Activated CD8-positive, alpha-beta memory T cell treated with anti-CD3 and anti-CD28 coated beads for 48 hours (primary cell): ENCODE measurements at regions not wholly inside any gene's neighbourhood (a gene's known extent, or its start where the extent isn't known, plus 50 kb on each side); places are given as distances from the start of the nearest gene placed in this dataset.

Experiments used
- DNase-seq, 3 experiments: peaks; one replicate each; pipeline ENCODE4 v3.0.0-alpha.2; 2020; ENCODE audit warnings: low read depth in 2 of 3, low spot score in 2 of 3

DNA sequence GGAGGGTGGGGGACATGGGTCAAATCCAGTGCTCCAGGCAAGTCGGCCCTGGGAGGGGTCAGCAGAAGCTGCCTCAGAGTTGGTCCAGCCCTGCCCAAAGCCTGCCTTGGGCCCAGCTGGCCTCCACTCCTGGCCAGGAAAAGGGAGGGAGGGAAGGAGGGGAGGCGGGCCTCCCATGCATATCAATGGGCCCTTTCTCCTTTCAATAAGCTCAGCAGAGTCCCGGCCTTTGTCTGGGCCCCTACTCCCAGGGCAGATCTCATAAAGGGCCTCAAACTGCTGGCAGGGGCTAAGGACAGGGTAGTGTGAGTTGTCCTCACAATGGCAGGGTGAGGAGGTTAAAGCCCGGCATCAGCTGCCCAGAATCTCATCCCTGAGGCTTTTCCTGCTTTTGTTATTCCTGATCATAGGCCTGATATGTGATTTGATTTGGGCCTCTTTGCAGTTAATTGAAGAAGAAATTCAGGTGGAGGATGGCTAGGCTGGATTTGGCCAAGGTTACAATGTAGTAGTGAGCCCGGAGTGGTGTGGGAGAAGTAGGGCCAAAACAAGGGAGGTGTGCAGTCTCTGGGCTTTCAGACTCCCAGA, 121.1 kb upstream of the ATP6AP2 start:
- no peak for DNase-seq

DNA sequence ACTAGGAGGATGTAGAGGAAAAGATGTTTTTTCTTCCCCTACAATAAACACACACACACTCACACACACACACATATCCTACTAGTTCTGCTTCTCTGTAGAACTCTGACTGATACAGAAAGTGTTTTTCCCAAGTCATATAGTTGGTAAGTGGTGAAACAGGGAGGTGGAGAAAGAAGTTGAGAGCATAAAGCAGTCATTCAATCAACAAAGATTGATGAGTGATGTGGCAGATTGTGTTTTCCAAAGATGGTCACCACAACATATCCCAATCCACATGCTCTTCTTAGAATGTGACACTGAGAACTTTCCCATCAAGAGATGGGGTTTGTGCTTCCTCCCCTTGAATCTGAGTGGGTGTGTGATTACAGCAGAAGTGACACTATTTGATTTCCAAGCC, 123.4 kb upstream of the ATP6AP2 start:
- DNase-seq = no peak

DNA sequence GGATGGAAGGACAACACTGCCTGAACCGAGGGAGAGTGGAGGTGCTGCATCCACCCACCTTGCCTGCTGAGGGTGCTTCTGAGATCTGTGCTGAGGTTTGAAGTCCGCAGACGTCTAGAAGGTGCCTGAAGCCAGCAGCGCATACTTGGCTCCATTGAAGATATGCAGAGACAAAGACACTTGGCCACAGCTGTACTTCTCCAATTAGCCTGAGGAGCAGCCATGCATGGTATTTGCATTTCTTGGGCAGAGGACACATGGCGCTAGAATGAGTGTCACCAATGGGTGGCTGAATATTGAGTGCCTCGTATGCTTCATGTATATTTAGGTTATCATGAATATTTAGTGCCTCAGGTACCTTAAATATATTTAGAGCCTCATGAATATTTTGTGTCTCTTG, 128.7 kb upstream of the ATP6AP2 start:
- no peak for DNase-seq

DNA sequence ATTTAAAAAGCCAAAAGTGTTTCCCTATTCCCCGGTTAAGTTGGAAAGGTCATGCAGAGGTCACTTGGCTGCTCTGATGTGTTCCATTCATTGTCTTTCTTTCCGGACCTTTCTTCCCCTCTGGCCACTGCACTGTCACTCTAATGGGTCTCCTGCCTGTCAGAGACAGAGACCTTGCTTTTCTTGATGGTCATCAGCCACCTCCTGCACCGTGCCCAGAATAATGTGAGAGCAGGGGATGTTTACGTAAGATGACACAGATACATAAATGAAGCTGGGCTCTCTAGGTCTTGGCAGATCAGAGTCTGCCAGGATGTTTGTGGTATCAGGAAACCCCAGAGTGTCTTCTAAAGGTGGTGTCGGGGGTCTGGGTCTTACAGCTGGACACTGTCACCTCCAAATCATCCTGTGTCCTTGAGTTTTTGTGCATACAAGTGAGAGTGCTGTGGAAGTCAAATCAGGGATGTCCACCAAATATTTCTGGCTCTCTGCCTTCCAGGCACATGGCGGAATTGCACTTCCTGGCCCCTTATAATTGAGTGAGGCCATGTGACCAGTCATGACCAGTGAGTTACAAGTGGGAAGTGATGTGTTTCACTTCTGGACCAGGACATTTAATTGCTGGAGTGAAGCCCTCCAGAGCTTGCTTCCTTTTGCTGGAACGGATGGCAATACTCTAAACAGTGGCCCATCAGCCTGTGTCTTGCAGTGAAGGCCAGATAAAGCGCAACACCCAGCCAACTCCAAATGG, 130.6 kb upstream of the ATP6AP2 start:
- DNase-seq = no peak

DNA sequence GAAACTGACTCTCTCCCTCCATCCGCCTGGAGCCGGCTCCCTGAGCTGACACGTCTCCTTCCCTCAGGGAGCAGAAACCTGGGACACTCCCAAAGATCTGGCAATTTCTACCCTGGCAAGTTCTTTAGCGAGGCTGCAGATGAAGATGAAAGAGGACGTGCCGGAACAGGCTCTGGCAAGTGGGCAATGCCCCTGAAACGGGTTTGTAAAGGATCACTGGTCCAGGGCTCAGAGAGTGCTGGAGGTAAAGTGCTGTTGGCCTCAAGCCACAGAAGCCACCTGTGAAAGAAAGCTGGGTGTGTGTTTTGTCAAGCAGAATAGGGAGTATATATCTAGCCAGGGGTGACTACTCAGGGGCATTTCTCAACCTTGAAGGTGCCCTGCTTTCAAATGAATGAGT, 131.4 kb upstream of the ATP6AP2 start:
- DNase-seq = no peak

DNA sequence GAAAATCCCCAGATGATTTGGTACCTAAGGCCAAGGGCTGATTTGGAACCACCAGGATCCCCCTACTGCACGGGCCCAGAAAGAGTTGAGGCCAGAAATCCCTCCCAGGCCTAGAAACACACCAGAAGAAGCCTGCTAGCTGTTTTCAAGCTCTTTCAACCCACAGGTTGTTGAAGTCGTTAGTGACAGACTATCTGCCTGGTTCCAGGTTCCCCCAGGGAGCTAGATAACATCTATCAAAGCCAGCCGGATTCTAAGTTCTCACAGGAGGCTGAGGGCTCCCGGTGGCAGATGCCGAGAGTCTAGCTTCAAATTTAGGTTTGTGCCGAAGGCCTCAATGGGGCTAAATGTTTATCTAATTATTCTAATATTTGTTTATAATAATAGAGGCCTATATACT, 132.0 kb upstream of the ATP6AP2 start:
- DNase-seq = no peak

DNA sequence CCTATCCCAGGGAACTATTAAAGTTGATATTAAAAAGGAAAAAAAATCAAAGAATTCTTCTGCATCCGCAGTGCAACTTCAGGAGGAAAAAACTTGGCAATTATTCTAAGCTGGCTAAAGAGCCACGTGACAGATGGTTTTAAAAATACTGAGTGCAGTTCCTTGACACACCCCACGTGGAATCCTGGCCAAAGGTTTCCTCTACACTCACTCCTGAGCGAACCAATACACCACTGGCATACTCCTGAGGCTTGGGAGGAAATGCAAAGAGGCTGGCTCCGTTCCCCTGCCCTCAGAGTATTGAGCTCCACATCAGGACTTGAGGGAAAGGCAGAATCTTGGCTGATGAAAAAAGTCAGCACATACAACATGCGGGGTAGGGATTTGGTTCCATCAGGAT, 133.8 kb upstream of the ATP6AP2 start:
- DNase-seq = no peak

DNA sequence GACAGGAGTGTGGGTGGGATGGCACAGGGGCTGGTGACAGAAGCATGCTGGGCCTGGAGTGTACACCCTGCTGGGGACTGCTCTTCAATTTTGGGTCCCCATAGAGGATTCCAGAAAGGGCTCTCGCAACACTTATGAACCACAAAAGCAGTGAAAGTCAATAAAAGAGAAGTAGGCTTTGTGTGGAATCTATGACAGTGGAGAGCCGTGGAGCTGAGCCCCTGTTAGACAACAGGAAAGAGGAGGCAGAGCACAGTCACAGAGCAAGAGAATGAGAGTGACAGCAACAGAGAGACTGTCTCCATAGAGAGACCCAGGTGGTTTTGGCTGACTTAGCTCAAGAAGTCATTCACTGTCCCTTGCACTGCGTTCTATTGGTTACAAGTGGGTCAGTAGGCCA, 135.1 kb upstream of the ATP6AP2 start:
- no peak for DNase-seq

DNA sequence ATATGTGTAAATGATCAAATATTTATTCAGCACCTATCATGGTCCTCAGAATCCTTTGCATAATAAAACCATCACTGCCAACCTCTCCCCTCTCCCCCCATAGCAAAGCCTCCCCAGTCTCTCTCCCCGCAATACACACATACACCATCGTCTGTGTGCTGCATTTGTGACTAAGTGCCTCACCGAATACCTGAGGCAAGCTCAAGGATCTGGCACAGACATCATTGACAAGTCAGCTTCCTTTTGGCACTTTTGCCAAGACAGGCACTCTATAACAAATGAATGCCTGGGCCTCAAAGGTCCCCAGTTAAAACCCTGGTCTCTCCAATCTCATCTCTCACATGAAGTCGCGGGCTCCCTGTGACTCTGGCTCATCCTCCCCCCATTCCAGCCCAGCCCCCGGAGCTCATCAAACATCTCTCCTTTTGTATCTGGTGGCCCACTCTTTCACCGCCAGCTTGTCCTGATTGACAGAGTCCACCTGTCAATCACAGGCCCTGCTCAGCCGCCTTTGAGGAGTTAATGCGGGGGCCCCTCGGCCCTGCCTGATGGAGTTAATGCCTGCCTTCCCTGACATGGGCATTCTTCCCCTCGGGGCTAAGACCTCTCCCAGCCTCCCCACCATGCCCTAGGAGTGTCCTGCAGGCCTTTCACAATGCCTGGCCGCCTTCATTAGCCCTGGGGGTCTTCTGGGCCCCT, 135.8 kb upstream of the ATP6AP2 start:
- DNase-seq = no peak

DNA sequence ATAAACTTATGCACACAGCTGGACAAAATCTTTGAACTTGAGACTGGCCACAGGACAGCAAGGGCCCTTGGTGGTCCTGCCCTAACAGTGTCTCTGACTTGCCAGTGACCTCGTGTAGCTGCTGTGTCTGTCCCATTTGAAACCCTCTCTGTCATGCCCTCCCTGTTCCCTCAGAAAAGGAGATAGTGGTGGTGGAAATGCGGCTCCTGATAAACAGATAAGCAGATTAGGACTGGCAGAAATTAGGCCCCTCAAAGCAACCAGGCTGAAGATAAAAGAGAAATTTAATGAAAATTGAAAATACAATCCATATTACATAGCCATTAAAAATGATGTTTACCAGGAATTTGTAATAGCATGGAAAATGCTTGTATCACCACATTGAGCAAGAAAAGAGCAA, 136.6 kb upstream of the ATP6AP2 start:
- DNase-seq = no peak

DNA sequence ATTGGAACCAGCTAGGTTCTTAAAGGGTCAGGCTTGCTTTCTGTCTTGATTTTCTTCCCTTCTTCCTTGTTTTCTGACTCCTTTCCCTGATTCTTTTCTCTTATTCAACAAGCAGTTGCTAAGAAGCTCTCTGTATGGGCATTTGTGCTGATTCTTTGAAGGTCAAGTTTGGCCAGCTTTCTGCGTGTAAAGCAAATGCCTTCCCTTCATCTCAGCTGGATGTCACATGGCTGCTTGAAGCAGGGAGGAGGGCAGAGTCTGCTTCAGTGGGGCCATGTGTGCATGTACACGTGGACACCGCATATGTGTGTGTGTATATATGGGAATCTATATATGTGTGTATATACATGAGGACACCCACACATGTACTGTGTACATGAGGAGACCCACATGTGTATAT, 139.9 kb upstream of the ATP6AP2 start:
- no peak for DNase-seq

DNA sequence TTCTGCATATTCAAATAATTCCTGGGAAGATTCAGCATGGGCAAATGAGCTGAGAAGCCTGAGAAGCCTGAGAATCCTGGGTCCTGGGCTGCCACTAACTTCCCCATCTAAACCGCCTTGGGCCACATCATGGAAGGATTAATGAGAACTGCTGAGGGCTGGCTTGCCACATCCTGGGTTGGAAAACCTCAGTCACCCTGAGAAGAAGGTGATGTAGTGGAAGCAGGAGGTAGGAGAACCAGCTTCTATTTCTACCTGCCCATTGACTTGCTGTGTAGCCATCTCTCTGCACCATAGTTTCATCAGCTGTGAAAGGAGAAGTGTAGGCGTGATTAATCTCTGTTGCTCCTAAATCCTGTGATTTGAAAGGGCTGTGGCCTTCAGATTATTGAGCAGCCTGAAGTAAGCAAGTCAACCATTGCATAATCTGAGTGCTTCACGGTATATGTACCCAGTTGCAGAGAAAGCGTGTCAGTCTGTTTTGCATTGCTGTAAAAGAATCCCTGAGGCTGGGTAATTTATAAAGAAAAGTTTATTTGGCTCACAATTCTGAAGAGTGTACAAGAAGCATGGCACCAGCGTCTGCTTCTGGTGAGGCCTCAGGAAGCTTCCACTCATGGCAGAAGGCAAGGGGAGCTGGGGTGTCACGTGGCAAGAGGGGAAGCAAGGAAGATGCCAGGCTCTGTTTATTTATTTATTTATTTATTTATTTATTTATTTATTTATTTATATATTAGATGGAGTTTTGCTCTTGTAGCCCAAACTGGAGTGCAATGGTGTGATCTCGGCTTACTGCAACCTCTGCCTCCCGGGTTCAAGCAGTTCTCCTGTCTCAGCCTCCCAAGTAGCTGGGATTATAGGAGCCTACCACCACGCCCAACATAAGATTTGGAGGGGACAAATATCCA, 140.9 kb upstream of the ATP6AP2 start:
- DNase-seq = no peak

DNA sequence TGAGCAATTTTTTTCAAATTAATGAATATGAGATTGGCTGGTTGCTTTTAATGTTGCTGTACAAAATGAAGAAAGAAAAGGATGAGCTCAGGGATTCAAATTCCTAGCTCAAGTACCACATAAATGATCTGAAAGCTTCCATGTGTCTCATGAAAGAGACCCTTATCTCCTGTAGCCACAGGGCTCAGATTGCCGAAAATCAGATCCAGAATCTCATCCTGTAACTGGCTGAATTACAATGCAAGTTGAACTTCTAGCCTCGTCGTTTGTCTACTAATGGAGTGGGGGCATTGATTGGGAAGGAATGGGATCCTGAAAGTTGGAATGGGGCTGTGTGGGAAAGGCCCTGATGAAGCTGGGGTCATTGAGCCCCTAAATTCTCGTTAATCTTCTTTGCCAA, 143.4 kb upstream of the ATP6AP2 start:
- DNase-seq = no peak

DNA sequence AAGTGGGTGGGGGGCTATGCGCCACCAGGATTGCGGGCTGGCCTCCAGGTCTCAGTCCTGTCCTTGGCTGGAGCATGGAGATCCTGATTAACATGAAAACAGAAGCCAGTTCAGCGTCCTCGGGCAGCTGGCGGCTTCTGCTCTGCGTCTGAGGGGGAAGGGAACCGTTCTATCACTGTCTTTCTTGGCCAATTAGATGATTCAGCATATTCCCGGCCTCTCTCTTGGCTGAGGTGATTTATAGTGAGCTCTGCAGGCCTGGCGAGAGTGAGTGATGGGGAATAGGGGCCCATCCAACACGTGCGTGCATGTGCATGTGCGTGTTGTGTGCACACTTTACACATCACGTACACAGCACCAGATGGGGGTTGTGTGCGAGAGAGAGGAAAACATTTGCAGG, 145.8 kb upstream of the ATP6AP2 start:
- DNase-seq = no peak

DNA sequence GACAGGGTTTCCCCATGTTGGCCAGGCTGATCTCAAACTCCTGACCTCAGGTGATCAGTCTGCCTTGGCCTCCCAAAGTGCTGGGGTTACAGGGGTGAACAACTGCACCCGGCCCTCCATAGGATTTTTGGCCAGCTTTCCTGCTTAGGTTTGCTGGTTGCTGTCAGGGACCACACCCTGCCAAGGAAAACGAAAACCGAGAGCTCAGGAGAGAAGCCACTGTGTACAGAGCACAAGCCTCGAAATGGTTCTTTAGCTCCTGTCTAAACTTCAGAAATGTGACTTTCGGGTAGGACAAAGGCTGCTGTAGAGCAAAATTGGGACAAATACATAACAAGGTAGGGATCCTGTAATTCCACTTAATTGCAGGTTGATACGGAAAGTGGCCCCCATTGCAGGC, 146.3 kb upstream of the ATP6AP2 start:
- no peak for DNase-seq

DNA sequence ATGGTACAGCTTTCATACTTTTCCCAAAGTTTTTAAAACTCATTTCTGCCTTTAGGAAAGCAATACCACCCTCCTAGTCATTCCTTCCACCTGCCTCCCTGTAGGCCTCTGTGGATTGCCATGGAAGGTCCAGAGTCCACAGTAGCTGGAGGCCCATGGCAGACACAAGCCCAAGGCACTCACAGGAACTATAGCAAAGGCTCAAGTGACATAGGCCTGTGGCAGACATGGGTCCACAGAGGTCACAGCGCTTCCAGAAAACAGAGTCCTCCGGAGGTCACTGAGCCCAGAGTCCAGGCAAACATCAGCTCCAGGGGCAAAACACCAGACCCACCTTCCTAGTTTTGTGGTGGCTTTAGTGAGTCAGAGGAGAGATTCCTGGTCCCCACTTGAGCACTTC, 147.6 kb upstream of the ATP6AP2 start:
- DNase-seq = no peak

DNA sequence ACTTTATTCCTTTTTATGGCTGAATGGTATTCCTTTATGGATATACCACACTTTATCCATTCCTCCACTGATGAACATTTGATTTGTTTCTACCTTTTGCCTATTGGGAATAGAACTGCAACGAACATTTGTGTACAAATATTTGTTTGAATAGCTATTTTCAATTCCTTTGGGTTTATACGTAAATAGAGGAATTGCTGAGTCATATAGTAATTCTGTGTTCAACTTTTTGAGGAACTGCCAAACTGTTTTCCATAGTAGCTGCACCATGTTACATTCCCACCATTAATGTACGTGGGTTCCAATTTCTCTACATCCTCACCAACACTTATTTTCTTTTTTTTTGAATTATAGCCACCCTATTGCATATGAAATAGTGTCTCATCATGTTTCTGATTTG, 156.5 kb upstream of the ATP6AP2 start:
- DNase-seq = no peak

DNA sequence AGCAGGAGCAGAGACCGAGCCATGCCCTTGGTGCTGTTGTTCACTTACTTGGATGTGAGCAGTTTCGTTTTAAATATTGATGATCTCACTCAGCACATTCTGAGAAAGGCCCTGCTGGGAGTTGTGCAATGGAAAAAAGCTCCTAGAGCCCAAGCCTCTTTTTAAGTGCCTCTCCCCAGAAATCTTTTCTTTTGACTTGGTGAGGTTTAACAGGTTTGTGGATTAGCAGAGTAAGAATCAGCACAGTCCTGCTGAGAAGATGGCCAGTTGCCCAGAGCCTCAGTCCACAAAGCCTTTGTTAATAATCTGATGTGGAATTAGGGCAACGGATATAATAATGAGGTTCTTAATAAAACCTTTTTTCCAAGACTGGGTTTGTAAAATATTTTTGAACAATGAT, 157.5 kb upstream of the ATP6AP2 start:
- DNase-seq = no peak

DNA sequence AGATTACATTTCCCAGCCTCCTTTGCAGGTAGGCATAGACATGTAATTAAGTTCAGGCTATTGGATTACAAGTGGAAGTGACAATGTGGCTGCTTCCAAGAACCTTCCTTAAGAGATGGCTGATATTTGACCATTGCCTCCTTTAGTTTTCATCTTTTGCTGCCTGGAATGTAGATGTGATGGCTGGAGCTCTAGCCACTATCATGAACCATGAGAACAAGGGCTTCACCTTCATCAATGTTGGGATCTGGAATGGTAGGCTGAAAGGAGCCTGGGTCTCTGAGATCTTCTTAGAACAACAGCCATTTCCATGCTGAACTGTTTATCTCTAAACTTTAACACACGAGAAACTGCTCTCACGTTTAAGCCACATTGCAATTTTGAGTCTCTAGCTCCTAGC, 158.7 kb upstream of the ATP6AP2 start:
- DNase-seq = no peak

DNA sequence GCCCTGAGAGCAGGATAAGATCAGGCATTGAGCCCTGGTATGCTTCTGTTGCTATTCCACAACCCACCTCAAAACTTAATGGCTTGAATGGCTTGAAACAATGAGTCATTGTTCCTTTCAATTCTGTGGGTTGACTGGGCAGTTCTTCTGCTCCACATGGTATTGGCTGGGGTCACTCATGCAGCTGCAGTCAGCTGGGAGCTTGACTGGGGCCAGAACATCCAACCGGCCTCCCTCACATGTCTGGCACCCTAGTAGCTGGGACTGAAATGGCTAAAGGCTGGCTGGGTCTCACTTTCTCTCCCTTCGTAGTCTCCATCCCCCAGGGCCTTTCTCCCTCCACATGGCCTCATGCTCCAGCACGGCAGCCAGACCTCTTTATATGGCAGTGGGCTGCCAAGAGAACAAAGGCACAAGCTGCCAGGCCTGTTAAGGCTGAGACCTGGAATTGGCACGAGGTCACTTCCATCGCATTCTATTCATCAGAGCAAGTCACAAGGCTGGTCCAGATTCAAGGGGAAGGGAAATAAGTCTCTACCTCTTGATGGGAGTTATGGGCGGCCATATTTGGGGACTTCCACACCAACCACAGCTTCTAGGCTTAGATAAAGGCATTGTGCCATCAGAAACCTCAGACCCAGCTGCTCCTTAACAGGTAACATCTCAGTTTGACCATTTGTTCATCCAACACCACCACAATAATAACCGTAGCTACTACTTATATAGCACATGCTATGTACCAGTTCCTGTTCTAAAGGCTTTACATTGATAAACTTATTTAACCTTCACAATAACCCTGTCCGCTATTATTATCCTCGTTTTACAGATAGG, 159.7 kb upstream of the ATP6AP2 start:
- DNase-seq = no peak

DNA sequence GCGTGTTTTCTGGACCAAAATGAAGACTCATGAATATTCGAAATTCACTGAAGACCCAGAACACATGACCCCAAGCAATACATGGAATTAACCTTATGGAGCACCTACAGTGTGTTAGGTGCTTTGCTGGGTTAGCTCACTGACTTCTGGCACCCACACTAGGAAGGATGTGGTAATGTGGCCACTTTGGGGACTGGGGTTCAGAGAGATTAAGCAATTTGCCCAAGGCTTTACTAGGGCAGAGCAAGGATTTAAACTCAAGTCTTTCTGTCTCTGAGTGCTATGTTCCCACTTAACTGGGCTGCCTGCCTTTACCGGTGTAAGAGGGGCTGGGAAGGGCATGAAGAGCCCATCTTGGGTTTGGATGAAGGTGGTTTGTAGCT, 162.0 kb upstream of the ATP6AP2 start:
- no peak for DNase-seq
